A673 (cell line): ENCODE measurements at regions not wholly inside any gene's neighbourhood (a gene's known extent, or its start where the extent isn't known, plus 50 kb on each side); places are given as distances from the start of the nearest gene placed in this dataset.

Experiments used
- CTCF ChIP-seq: fragments of 300-800, 200-600 bp; sonication (generic); conservative IDR thresholded peaks from 2 replicates; pipeline ENCODE4 v1.5.1; 2017; ENCODE audit warnings: low read depth, mild to moderate bottlenecking, antibody characterized with exemption, low read length, moderate library complexity, mixed read lengths
- EZH2 ChIP-seq: fragments of 200-600 bp; sonication (generic); IDR thresholded peaks from 2 replicates; pipeline ENCODE4 v1.6.1; 2017; ENCODE audit warnings: borderline replicate concordance, low read depth, mild to moderate bottlenecking, mixed read lengths, antibody characterized with exemption, low read length; ENCODE audit not compliant: poor library complexity, severe bottlenecking

- TF ChIP-seq EZH2 (no peak), CTCF (no peak)
Measured at GRCh38 chr4:81562093-81562492, 90.4 kb upstream of the RASGEF1B start.
